ENCODE measurements at regions not wholly inside any gene's neighbourhood (a gene's known extent, or its start where the extent isn't known, plus 50 kb on each side); places are given as distances from the start of the nearest gene placed in this dataset.

GRCh38 chr15:53834214-53834613 is 74.8 kb upstream of the WDR72 start:
- TF ChIP-seq RELA (IDR thresholded peaks at IDR 0.05; ENCODE audit: borderline replicate concordance, partially characterized antibody) (no peak), WRNIP1 (IDR thresholded peaks at IDR 0.05; ENCODE audit: borderline replicate concordance, low read depth, low read length) (no peak), BHLHE40 (IDR thresholded peaks at IDR 0.05; ENCODE audit: borderline replicate concordance in 1 of 2, low read depth in 2 of 2, low read length in 1 of 2) (no peak), CTCF (IDR thresholded peaks at IDR 0.05 in 2 of 3, conservative IDR thresholded peaks at IDR 0.05 in 1 of 3; ENCODE audit: control insufficient read depth in 2 of 3, extremely low read depth in 1 of 3, insufficient read depth in 1 of 3, low read depth in 3 of 3, low read length in 3 of 3) (no peak), POLR2AphosphoS5 (IDR thresholded peaks at IDR 0.05; ENCODE audit: low read length) (no peak), SRF (IDR thresholded peaks at IDR 0.05; ENCODE audit: low read depth in 2 of 2, low read length in 2 of 2) (no peak), NR2C2 (IDR thresholded peaks at IDR 0.05; ENCODE audit: borderline replicate concordance, control insufficient read depth, insufficient read length, low read depth) (no peak), HDAC2 (IDR thresholded peaks at IDR 0.05) (no peak), USF1 (IDR thresholded peaks at IDR 0.05; ENCODE audit: borderline replicate concordance, extremely low read length, insufficient read depth, low read depth, low read length) (no peak)
- TF ChIP-seq, protein P1, sequence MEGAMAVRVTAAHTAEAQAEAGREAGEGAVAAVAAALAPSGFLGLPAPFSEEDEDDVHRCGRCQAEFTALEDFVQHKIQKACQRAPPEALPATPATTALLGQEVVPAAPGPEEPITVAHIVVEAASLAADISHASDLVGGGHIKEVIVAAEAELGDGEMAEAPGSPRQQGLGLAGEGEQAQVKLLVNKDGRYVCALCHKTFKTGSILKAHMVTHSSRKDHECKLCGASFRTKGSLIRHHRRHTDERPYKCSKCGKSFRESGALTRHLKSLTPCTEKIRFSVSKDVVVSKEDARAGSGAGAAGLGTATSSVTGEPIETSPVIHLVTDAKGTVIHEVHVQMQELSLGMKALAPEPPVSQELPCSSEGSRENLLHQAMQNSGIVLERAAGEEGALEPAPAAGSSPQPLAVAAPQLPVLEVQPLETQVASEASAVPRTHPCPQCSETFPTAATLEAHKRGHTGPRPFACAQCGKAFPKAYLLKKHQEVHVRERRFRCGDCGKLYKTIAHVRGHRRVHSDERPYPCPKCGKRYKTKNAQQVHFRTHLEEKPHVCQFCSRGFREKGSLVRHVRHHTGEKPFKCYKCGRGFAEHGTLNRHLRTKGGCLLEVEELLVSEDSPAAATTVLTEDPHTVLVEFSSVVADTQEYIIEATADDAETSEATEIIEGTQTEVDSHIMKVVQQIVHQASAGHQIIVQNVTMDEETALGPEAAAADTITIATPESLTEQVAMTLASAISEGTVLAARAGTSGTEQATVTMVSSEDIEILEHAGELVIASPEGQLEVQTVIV (IDR thresholded peaks at IDR 0.05; ENCODE audit: borderline replicate concordance, partially characterized antibody): no peak
- TF ChIP-seq, protein P2, sequence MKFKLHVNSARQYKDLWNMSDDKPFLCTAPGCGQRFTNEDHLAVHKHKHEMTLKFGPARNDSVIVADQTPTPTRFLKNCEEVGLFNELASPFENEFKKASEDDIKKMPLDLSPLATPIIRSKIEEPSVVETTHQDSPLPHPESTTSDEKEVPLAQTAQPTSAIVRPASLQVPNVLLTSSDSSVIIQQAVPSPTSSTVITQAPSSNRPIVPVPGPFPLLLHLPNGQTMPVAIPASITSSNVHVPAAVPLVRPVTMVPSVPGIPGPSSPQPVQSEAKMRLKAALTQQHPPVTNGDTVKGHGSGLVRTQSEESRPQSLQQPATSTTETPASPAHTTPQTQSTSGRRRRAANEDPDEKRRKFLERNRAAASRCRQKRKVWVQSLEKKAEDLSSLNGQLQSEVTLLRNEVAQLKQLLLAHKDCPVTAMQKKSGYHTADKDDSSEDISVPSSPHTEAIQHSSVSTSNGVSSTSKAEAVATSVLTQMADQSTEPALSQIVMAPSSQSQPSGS (IDR thresholded peaks at IDR 0.05; ENCODE audit: low read length): no peak

Measured in GM12878 (cell line).